ENCODE measurements at regions not wholly inside any gene's neighbourhood (a gene's known extent, or its start where the extent isn't known, plus 50 kb on each side); places are given as distances from the start of the nearest gene placed in this dataset.

DNA sequence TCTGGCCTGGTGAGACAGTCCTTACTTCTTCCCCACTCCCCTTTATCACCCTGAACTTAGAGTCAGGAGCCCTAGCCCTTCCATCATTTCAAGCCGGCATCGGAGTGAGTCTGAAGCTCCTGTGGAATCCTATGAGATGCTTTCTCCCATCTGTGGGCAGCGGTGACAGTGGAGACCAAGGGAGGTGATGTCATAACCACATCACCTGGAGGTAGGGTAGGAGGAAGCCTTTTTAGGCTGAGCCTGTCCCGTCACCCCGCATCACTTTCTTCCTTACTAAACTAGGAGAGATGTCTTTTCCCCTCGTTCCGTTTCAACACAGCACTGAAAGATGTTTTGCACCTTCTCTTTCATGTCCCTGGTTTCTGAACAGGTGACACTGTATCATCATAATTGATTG, 124.1 kb upstream of the WWC1 start:
- Histone ChIP-seq H3K4me3 (ENCODE audit: control insufficient read depth in 2 of 3, extremely low read depth in 1 of 3, insufficient read depth in 2 of 3, low read depth in 1 of 3, low read length in 3 of 3) (no peak overlapping the region), H4K20me1 (ENCODE audit: control insufficient read depth, extremely low read depth, insufficient read depth, low read length) (no peaks in the 10 kb centered on the region), H3K79me2 (ENCODE audit: control insufficient read depth, insufficient read depth, low read length) (no peaks in the 10 kb centered on the region), H3K9me1 (ENCODE audit: control insufficient read depth, extremely low read depth, insufficient read depth, low read length) (no peaks in the 10 kb centered on the region), H3K4me2 (ENCODE audit: control insufficient read depth, extremely low read depth, insufficient read depth, low read depth, low read length) (no peak overlapping the region), H3K4me1 (ENCODE audit: control insufficient read depth, extremely low read depth, insufficient read depth, low read length) (no peaks in the 10 kb centered on the region), H3K9ac (ENCODE audit: control insufficient read depth, extremely low read depth, insufficient read depth, low read length) (no peak overlapping the region), H3K9me3 (ENCODE audit: control insufficient read depth, low read depth, low read length) (no peaks in the 10 kb centered on the region), H3K36me3 (ENCODE audit: control insufficient read depth in 2 of 2, extremely low read depth in 1 of 2, insufficient read depth in 2 of 2, low read length in 2 of 2) (peaks cover 18 to 24% of the 10 kb centered on the region in 2 experiments), H3K27me3 (ENCODE audit: control insufficient read depth, extremely low read depth, insufficient read depth, low read length) (no peaks in the 10 kb centered on the region), H3K27ac (ENCODE audit: control insufficient read depth, insufficient read depth, low read length) (no peak overlapping the region), H2AFZ (ENCODE audit: control insufficient read depth, low read length) (no peak overlapping the region)
- DNase-seq (ENCODE audit: low read depth, low spot score) (no peak), FAIRE-seq (no peak)
- dilution Hi-C loops (cut with MboI; ENCODE audit: extremely low pct_ligation_motif_present, low sequenced_read_pairs): no loop called here
- TF ChIP-seq EZH2 (IDR thresholded peaks at IDR 0.05; ENCODE audit: low read length) (no peak), CTCF (optimal IDR thresholded peaks at IDR 0.05 in 1 of 3, IDR thresholded peaks at IDR 0.05 in 1 of 3, conservative IDR thresholded peaks at IDR 0.05 in 1 of 3; ENCODE audit: extremely low read depth in 1 of 3, insufficient read depth in 2 of 3, low read length in 3 of 3) (no peak)

DNA sequence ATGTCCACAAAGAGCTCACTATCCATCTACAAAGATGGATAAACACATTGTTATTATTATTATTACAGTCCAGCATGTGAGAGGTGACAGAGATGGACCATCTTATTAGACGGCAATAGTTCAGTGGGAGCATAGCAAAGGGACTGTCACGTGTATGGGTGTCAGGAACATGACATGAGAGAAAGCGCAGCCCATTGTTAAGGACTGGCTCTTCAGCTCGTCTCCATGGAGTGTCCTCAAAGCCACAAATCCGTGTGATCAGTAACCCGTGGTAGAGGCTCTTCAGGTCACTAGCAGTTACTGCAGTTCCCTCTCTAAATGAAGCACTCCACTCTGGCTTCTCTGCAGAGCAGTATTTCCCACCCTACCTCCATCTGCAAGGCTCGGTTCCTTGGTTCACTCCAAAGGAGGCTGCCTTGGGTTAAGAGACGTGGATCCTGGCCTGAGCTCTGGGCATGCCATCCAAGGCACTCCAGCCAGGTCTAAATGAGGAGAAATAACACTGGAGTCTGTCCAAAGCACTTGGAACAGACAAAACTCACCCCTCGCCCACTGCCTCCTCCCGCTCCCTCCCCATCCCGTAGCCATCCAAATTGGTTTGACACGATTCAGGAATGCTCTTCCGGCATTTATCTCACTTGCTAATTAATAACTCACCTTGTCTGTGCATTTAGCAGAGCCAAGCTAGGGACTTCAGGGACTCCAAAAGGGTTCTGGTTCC, 122.3 kb upstream of the WWC1 start:
- TF ChIP-seq CTCF (optimal IDR thresholded peaks at IDR 0.05 in 1 of 3, IDR thresholded peaks at IDR 0.05 in 1 of 3, conservative IDR thresholded peaks at IDR 0.05 in 1 of 3; ENCODE audit: extremely low read depth in 1 of 3, insufficient read depth in 2 of 3, low read length in 3 of 3) (no peak), EZH2 (IDR thresholded peaks at IDR 0.05; ENCODE audit: low read length) (no peak)
- Histone ChIP-seq H3K4me1 (ENCODE audit: control insufficient read depth, extremely low read depth, insufficient read depth, low read length) (no peaks in the 10 kb centered on the region), H3K4me2 (ENCODE audit: control insufficient read depth, extremely low read depth, insufficient read depth, low read depth, low read length) (no peak overlapping the region), H3K27me3 (ENCODE audit: control insufficient read depth, extremely low read depth, insufficient read depth, low read length) (no peaks in the 10 kb centered on the region), H3K79me2 (ENCODE audit: control insufficient read depth, insufficient read depth, low read length) (no peaks in the 10 kb centered on the region), H3K27ac (ENCODE audit: control insufficient read depth, insufficient read depth, low read length) (no peak overlapping the region), H2AFZ (ENCODE audit: control insufficient read depth, low read length) (no peak overlapping the region), H3K4me3 (ENCODE audit: control insufficient read depth in 2 of 3, extremely low read depth in 1 of 3, insufficient read depth in 2 of 3, low read depth in 1 of 3, low read length in 3 of 3) (no peak overlapping the region), H3K36me3 (ENCODE audit: control insufficient read depth in 2 of 2, extremely low read depth in 1 of 2, insufficient read depth in 2 of 2, low read length in 2 of 2) (peaks cover 10 to 15% of the 10 kb centered on the region in 2 experiments), H3K9me3 (ENCODE audit: control insufficient read depth, low read depth, low read length) (no peaks in the 10 kb centered on the region), H4K20me1 (ENCODE audit: control insufficient read depth, extremely low read depth, insufficient read depth, low read length) (no peaks in the 10 kb centered on the region), H3K9ac (ENCODE audit: control insufficient read depth, extremely low read depth, insufficient read depth, low read length) (no peak overlapping the region), H3K9me1 (ENCODE audit: control insufficient read depth, extremely low read depth, insufficient read depth, low read length) (no peaks in the 10 kb centered on the region)
- FAIRE-seq (no peak), DNase-seq (ENCODE audit: low read depth, low spot score) (no peak)
- dilution Hi-C loops (cut with MboI; ENCODE audit: extremely low pct_ligation_motif_present, low sequenced_read_pairs): no loop called here

Measured in keratinocyte (primary cell).